GM19455 (cell line): ENCODE measurements at regions not wholly inside any gene's neighbourhood (a gene's known extent, or its start where the extent isn't known, plus 50 kb on each side); places are given as distances from the start of the nearest gene placed in this dataset.

Experiments used
- ATAC-seq: cut with Tn5 transposase; IDR thresholded peaks from one replicate; pipeline ENCODE4 v1.9.1; 2021; ENCODE audit not compliant: unreplicated experiment

GRCh38 chr18:45518311-45519155, 96.7 kb upstream of the SLC14A2 start:
- ATAC-seq: no peak

- ATAC-seq: no peak
These were observed 95.6 kb upstream of the SLC14A2 start for GRCh38 chr18:45519411-45520280.

- ATAC-seq: no peak
These were observed 94.1 kb upstream of the SLC14A2 start for GRCh38 chr18:45521136-45521535.

- no peak for ATAC-seq
These were observed 93.5 kb upstream of the SLC14A2 start for GRCh38 chr18:45521777-45522176.

GRCh38 chr18:45522371-45522770, 92.9 kb upstream of the SLC14A2 start:
- ATAC-seq: no peak

GRCh38 chr18:45525301-45525700, 90.0 kb upstream of the SLC14A2 start:
- no peak for ATAC-seq

GRCh38 chr18:45526114-45526841, 89.0 kb upstream of the SLC14A2 start:
- no peak for ATAC-seq

GRCh38 chr18:45527891-45528290, 87.4 kb upstream of the SLC14A2 start:
- no peak for ATAC-seq

GRCh38 chr18:45528712-45529336, 86.5 kb upstream of the SLC14A2 start:
- ATAC-seq: no peak

GRCh38 chr18:45538444-45538843, 76.8 kb upstream of the SLC14A2 start:
- ATAC-seq: no peak

- ATAC-seq: no peak
These were observed 75.8 kb upstream of the SLC14A2 start for GRCh38 chr18:45539491-45539891.

GRCh38 chr18:45540125-45540524, 75.2 kb upstream of the SLC14A2 start:
- no peak for ATAC-seq

- ATAC-seq: no peak
These were observed 73.9 kb upstream of the SLC14A2 start for GRCh38 chr18:45541421-45541820.

- no peak for ATAC-seq
These were observed 73.2 kb upstream of the SLC14A2 start for GRCh38 chr18:45542043-45542442.

- no peak for ATAC-seq
These were observed 67.4 kb upstream of the SLC14A2 start for GRCh38 chr18:45547910-45548309.

GRCh38 chr18:45548614-45549013, 66.7 kb upstream of the SLC14A2 start:
- ATAC-seq: no peak

- no peak for ATAC-seq
These were observed 66.0 kb upstream of the SLC14A2 start for GRCh38 chr18:45549290-45549689.

- ATAC-seq: no peak
These were observed 64.0 kb upstream of the SLC14A2 start for GRCh38 chr18:45551142-45551815.

- no peak for ATAC-seq
These were observed 61.4 kb upstream of the SLC14A2 start for GRCh38 chr18:45553723-45554388.

- no peak for ATAC-seq
These were observed 60.9 kb upstream of the SLC14A2 start for GRCh38 chr18:45554389-45554737.
